Adrenal gland (tissue), 5 donors: ENCODE measurements at regions not wholly inside any gene's neighbourhood (a gene's known extent, or its start where the extent isn't known, plus 50 kb on each side); places are given as distances from the start of the nearest gene placed in this dataset.

Source experiments
- POLR2A ChIP-seq, 2 donors: fragments of 450-650 bp; IDR thresholded peaks; one replicate each; pipeline ENCODE4 v1.6.1; 2017; ENCODE audit warnings: antibody characterized with exemption in 2 of 2, mild to moderate bottlenecking in 2 of 2, moderate library complexity in 1 of 2
- TF ChIP-seq, protein P1 (sequence below), 6 experiments: fragments of 450-650 bp in 4 of 6; fragments of 200-600 bp in 2 of 6; sonication (generic) in 1 of 6; IDR thresholded peaks; 1 replicate in 5 of 6; 2 replicates in 1 of 6; pipeline versions ENCODE4 v1.5.1 to v1.8.0; 2016 to 2021; ENCODE audit warnings: antibody characterized with exemption in 6 of 6, mild to moderate bottlenecking in 2 of 6, moderate library complexity in 1 of 6
- donor health status: DM: no; HTN: no; CAD: no.

DNA sequence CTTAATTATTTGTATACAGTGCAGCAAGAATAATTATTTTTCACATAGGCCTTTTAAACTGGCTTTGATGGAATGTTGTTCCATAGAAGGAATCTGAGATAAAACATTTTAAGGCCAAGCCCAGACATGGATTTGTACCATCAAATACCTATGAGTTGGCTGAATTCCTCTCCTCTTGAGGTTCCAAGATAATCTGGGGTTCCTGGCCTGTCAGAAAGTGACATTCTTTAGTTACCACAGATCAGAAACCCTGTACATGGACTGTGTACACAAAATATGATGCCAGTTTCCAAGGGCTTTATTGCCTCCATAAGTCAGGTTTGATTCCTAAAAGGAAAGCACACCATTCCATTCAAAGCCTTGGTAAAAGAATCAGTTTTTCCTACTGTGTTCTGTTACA, 1256.7 kb upstream of the NRXN1 start:
- TF ChIP-seq, protein P1, sequence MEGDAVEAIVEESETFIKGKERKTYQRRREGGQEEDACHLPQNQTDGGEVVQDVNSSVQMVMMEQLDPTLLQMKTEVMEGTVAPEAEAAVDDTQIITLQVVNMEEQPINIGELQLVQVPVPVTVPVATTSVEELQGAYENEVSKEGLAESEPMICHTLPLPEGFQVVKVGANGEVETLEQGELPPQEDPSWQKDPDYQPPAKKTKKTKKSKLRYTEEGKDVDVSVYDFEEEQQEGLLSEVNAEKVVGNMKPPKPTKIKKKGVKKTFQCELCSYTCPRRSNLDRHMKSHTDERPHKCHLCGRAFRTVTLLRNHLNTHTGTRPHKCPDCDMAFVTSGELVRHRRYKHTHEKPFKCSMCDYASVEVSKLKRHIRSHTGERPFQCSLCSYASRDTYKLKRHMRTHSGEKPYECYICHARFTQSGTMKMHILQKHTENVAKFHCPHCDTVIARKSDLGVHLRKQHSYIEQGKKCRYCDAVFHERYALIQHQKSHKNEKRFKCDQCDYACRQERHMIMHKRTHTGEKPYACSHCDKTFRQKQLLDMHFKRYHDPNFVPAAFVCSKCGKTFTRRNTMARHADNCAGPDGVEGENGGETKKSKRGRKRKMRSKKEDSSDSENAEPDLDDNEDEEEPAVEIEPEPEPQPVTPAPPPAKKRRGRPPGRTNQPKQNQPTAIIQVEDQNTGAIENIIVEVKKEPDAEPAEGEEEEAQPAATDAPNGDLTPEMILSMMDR (IDR thresholded peaks at IDR 0.05) = no peak
- TF ChIP-seq POLR2A (IDR thresholded peaks at IDR 0.05) = no peak
